ENCODE measurements at regions not wholly inside any gene's neighbourhood (a gene's known extent, or its start where the extent isn't known, plus 50 kb on each side); places are given as distances from the start of the nearest gene placed in this dataset.
"Not testable (repeated sequence)": the region's sequence is repeated elsewhere in the genome, so short reads cannot be mapped to it uniquely, and the experiment has no call there.

GRCh38 chr5:114822436-114822835 lies 347.3 kb downstream of the TRIM36 start:
- Mint-ChIP-seq H3K36me3 (ENCODE audit: low read depth) (no peaks in the 10 kb centered on the region), H3K27ac (no peak overlapping the region), H3K4me3 (no peak overlapping the region), H3K4me1 (no peaks in the 10 kb centered on the region), H3K9me3 (peaks cover 7% of the 10 kb centered on the region), H3K27me3 (no peaks in the 10 kb centered on the region)
- no peak for ATAC-seq (replicated peaks)

GRCh38 chr5:114790403-114790792 lies 379.3 kb downstream of the TRIM36 start:
- H3K27ac Mint-ChIP-seq, result no peak overlapping the region
- H3K4me1 Mint-ChIP-seq, result no peaks in the 10 kb centered on the region
- no peaks in the 10 kb centered on the region for H3K36me3 Mint-ChIP-seq (ENCODE audit: low read depth)
- ATAC-seq (replicated peaks), result no peak
- H3K27me3 Mint-ChIP-seq, result peaks cover 6% of the 10 kb centered on the region
- H3K4me3 Mint-ChIP-seq, result no peak overlapping the region
- no peaks in the 10 kb centered on the region for H3K9me3 Mint-ChIP-seq

DNA sequence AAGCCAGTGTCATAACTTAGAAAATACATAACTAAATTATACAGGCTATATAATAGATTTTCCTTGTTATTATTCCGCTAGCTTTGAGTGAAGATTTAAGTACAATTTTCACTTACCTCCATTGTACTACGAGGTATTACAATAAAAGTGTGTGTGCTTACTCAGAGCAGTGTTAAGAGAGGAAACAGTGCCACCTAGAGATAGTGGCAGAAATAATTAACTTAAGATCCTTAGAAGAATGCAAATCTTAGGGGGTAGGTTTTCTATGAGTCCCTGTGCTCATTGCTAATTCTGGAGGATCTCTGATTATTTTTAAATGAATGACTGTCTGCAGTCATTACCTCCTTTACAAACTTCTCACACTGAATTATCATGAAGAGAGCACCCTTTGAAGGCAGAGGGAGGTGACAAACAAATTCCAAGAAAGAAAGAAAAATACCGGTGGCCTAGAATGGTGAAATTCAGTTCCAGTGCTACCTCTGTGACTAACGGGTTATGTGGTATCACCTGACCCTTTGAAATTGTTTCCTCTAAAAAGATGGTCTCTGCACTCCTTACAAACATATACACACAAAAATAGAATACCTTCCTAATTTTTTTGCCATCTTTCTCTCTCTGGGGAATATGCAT lies 379.8 kb downstream of the TRIM36 start:
- Mint-ChIP-seq H3K27me3 (peaks cover 6% of the 10 kb centered on the region), H3K36me3 (ENCODE audit: low read depth) (no peaks in the 10 kb centered on the region), H3K4me1 (no peaks in the 10 kb centered on the region), H3K9me3 (no peaks in the 10 kb centered on the region), H3K4me3 (no peak overlapping the region), H3K27ac (no peak overlapping the region)
- ATAC-seq (replicated peaks), result no peak

- Mint-ChIP-seq H3K4me3 (no peak overlapping the region), H3K27me3 (no peaks in the 10 kb centered on the region), H3K36me3 (ENCODE audit: low read depth) (no peaks in the 10 kb centered on the region), H3K4me1 (no peaks in the 10 kb centered on the region), H3K27ac (no peak overlapping the region), H3K9me3 (no peaks in the 10 kb centered on the region)
- no peak for ATAC-seq (replicated peaks)
Observed at GRCh38 chr5:114782869-114783268, 386.8 kb downstream of the TRIM36 start.

- Mint-ChIP-seq H3K4me1 (no peaks in the 10 kb centered on the region), H3K4me3 (no peak overlapping the region), H3K36me3 (ENCODE audit: low read depth) (no peaks in the 10 kb centered on the region), H3K27me3 (no peaks in the 10 kb centered on the region), H3K9me3 (no peaks in the 10 kb centered on the region), H3K27ac (no peak overlapping the region)
- no peak for ATAC-seq (replicated peaks)
Observed at GRCh38 chr5:114782177-114782576, 387.5 kb downstream of the TRIM36 start.

DNA sequence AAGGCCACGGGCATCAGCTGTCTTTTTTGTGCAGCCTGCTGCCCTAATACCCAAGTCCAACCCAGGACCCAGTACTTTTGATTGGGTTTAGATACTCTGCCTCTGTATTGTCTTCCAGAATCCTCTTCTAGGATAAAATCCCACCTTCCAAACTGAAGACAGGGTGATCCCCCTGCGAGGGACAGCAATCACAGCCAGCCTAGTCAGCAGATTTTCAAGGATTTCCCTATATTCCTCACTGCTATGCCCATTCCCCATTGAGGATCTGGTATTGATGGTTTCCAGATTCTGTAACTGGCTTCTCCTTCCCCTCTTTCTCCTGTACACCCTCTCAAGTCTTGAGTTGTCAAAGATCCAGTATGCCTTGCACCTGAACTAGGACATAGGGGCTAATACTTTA lies 389.4 kb downstream of the TRIM36 start:
- no peak for ATAC-seq (replicated peaks)
- Mint-ChIP-seq H3K4me1 (no peaks in the 10 kb centered on the region), H3K4me3 (no peak overlapping the region), H3K36me3 (ENCODE audit: low read depth) (no peaks in the 10 kb centered on the region), H3K27ac (no peak overlapping the region), H3K27me3 (no peaks in the 10 kb centered on the region), H3K9me3 (no peaks in the 10 kb centered on the region)

DNA sequence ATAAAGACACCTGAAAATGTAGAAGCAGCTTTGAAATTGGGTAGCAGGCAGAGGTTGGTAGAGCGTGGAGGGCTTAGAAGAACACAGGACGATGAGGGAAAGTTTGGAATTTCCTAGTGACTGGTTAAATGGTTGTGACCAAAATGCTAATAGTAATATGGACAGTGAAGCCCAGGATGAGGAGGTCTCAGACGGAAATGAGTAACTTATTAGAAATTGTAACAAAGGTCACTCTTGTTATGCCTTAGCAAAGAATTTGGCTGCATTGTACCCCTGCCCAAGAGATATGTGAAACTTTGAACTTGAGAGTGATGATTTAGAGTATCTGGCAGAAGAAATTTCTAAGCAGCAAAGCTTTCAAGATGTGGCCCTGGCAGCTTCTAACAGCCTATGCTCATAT lies 382.5 kb downstream of the KCNN2 start:
- Mint-ChIP-seq H3K27ac (no peak overlapping the region), H3K27me3 (no peaks in the 10 kb centered on the region), H3K4me1 (no peaks in the 10 kb centered on the region), H3K4me3 (no peak overlapping the region), H3K36me3 (ENCODE audit: low read depth) (no peaks in the 10 kb centered on the region), H3K9me3 (peaks cover 4% of the 10 kb centered on the region)
- no peak for ATAC-seq (replicated peaks)

GRCh38 chr5:114734238-114734637 lies 372.4 kb downstream of the KCNN2 start:
- no peak for ATAC-seq (replicated peaks)
- Mint-ChIP-seq H3K4me1 (no peaks in the 10 kb centered on the region), H3K27me3 (no peaks in the 10 kb centered on the region), H3K4me3 (no peak overlapping the region), H3K9me3 (peaks cover 11% of the 10 kb centered on the region), H3K36me3 (ENCODE audit: low read depth) (no peaks in the 10 kb centered on the region), H3K27ac (no peak overlapping the region)

DNA sequence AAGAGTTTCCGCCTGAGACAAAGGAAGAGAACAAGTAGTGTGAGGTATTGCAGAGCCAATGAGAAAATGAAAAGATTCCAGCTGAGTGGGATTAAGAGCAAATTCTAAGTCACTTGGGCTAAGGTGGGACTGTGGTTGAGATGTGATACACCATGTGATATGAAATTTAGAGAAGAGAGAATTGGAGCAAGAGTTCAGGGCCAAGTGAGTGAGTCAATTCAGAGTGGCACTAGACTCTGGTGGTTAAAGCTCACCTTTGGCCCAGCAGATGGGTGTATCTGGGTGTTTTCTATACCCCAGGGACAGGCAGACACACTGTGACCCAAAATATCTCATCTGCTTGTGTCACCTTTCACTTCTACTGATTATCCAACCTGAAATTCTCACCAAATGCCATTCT lies 368.1 kb downstream of the KCNN2 start:
- ATAC-seq (replicated peaks), result no peak
- H3K4me3 Mint-ChIP-seq, result no peak overlapping the region
- H3K4me1 Mint-ChIP-seq, result no peaks in the 10 kb centered on the region
- peaks cover 11% of the 10 kb centered on the region for H3K9me3 Mint-ChIP-seq
- no peaks in the 10 kb centered on the region for H3K36me3 Mint-ChIP-seq (ENCODE audit: low read depth)
- no peaks in the 10 kb centered on the region for H3K27me3 Mint-ChIP-seq
- H3K27ac Mint-ChIP-seq, result no peak overlapping the region

DNA sequence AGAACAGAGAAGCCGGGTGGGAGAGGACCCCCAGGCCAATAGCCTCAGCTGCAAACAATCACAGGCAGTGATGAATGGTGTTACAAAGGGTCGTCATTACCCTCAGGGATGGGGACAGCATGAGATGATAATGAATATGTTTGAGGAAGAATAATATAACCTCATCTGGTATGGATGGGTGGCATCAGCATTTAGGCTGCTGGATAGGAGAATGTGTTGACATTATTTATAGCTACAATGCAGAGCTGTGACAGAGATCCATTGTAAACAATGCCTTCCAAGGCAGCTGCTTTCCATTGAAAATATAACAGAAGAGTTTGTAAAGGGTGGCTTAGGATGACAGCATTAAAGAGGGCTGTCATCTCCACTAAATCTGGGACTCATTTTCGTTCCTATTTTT lies 365.5 kb downstream of the KCNN2 start:
- Mint-ChIP-seq H3K27ac (no peak overlapping the region), H3K9me3 (peaks cover 12% of the 10 kb centered on the region), H3K27me3 (no peaks in the 10 kb centered on the region), H3K4me1 (no peaks in the 10 kb centered on the region), H3K4me3 (no peak overlapping the region), H3K36me3 (ENCODE audit: low read depth) (no peaks in the 10 kb centered on the region)
- ATAC-seq (replicated peaks), result no peak

GRCh38 chr5:114726131-114726530 lies 364.3 kb downstream of the KCNN2 start:
- H3K36me3 Mint-ChIP-seq (ENCODE audit: low read depth), result no peaks in the 10 kb centered on the region
- H3K9me3 Mint-ChIP-seq, result peaks cover 10% of the 10 kb centered on the region
- no peaks in the 10 kb centered on the region for H3K27me3 Mint-ChIP-seq
- ATAC-seq (replicated peaks), result no peak
- no peak overlapping the region for H3K4me3 Mint-ChIP-seq
- H3K4me1 Mint-ChIP-seq, result no peaks in the 10 kb centered on the region
- no peak overlapping the region for H3K27ac Mint-ChIP-seq

DNA sequence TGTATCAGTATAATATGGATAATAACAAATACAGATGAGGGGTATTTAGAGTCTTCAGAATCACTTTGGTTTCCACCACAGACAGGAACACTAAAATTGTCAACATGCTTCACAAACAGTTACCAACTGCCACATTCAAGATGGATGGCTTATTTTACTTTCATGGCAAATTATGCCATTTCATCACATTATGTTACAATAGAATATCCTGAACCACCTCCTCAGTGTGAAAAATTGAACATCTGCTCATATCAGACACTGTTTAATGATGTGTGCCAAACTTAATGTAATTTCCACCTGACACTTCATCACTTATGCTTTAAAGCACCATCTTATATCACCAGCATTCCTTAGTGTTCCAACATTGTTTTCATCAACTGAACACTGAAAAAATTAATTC lies 357.4 kb downstream of the KCNN2 start:
- H3K36me3 Mint-ChIP-seq (ENCODE audit: low read depth), result no peaks in the 10 kb centered on the region

DNA sequence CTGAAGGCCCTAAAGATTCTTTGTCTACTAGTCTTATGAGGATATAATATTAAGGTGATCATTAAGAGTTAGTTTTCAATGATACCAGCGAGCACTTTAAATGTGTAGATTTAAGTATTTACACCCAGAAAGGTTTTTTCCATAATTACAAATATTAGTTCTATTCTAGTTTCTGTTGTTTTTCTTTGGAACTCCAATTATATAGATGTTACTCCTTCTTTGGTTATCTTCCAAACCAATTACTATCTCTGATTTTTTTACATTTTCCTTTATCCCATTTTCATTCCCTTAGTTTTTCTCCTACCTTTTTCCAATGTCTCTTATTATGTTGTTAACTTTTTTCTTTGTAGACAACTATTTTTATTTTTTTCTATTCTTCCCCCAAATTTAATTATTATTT lies 355.1 kb downstream of the KCNN2 start:
- no peaks in the 10 kb centered on the region for H3K9me3 Mint-ChIP-seq
- no peaks in the 10 kb centered on the region for H3K36me3 Mint-ChIP-seq (ENCODE audit: low read depth)
- no peaks in the 10 kb centered on the region for H3K4me1 Mint-ChIP-seq
- no peaks in the 10 kb centered on the region for H3K27me3 Mint-ChIP-seq
- no peak overlapping the region for H3K27ac Mint-ChIP-seq
- no peak overlapping the region for H3K4me3 Mint-ChIP-seq
- no peak for ATAC-seq (replicated peaks)

More for the DNA sequence above, 357.4 kb downstream of the KCNN2 start:
- Mint-ChIP-seq H3K27ac (no peak overlapping the region), H3K4me3 (no peak overlapping the region), H3K9me3 (peaks cover 3% of the 10 kb centered on the region), H3K27me3 (no peaks in the 10 kb centered on the region), H3K4me1 (no peaks in the 10 kb centered on the region)
- ATAC-seq (replicated peaks), result no peak

GRCh38 chr5:114704225-114704893 lies 342.5 kb downstream of the KCNN2 start:
- not testable (repeated sequence) for ATAC-seq (replicated peaks); H3K4me3 Mint-ChIP-seq; H3K27me3 Mint-ChIP-seq; H3K9me3 Mint-ChIP-seq; H3K27ac Mint-ChIP-seq; H3K36me3 Mint-ChIP-seq (ENCODE audit: low read depth); H3K4me1 Mint-ChIP-seq

GRCh38 chr5:114702731-114703130 lies 340.9 kb downstream of the KCNN2 start:
- no peaks in the 10 kb centered on the region for H3K36me3 Mint-ChIP-seq (ENCODE audit: low read depth)
- no peak overlapping the region for H3K27ac Mint-ChIP-seq
- H3K4me1 Mint-ChIP-seq, result no peaks in the 10 kb centered on the region
- no peak for ATAC-seq (replicated peaks)
- H3K9me3 Mint-ChIP-seq, result peaks cover 4% of the 10 kb centered on the region
- no peaks in the 10 kb centered on the region for H3K27me3 Mint-ChIP-seq
- H3K4me3 Mint-ChIP-seq, result no peak overlapping the region

DNA sequence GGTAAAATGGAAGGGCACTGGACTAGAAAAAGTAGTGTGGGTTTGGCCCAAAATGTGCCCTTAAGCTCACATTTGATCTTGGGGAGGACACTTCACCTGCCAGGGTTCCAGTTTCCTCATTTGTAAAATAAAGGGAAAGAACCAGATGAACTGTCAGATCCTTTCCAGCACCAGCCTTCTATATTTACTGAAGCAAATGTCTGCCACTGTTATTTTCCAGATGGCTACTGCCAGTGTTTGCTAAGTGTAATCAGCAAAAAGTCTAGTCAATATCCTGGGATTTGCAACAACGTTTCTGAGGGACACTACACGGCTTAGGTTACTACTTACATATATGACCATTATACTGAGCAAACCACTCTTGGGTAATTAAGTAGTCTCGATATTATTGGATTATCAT lies 340.3 kb downstream of the KCNN2 start:
- Mint-ChIP-seq H3K27me3 (no peaks in the 10 kb centered on the region), H3K36me3 (ENCODE audit: low read depth) (no peaks in the 10 kb centered on the region), H3K27ac (no peak overlapping the region), H3K4me3 (no peak overlapping the region), H3K4me1 (no peaks in the 10 kb centered on the region), H3K9me3 (peaks cover 4% of the 10 kb centered on the region)
- no peak for ATAC-seq (replicated peaks)

All from activated T-helper 17 cell treated with anti-CD3 and anti-CD28 coated beads, Interleukin-2, amount 50 U/mL, for 72 hours (primary cell).